Right lobe of liver (tissue), 4 donors: ENCODE measurements at regions not wholly inside any gene's neighbourhood (a gene's known extent, or its start where the extent isn't known, plus 50 kb on each side); places are given as distances from the start of the nearest gene placed in this dataset.

Experiments
- POLR2A ChIP-seq: fragments of 450-650 bp; IDR thresholded peaks from one replicate; pipeline ENCODE4 v1.6.1; 2017; ENCODE audit warnings: antibody characterized with exemption, mild to moderate bottlenecking
- TF ChIP-seq, protein P1 (sequence below), 4 donors: fragments of 200-600 bp in 3 of 4; fragments of 450-650 bp in 1 of 4; IDR thresholded peaks; one replicate each; pipeline versions ENCODE4 v1.5.1 to v1.8.0; 2016 to 2022; ENCODE audit warnings: antibody characterized with exemption in 4 of 4, mild to moderate bottlenecking in 2 of 4
- donor health status: DM: no; HTN: no; CAD: no.
- donor health status: DM: no; HTN: no; CAD: no.
- donor health status: DM: no; HTN: yes; CAD: no.

DNA sequence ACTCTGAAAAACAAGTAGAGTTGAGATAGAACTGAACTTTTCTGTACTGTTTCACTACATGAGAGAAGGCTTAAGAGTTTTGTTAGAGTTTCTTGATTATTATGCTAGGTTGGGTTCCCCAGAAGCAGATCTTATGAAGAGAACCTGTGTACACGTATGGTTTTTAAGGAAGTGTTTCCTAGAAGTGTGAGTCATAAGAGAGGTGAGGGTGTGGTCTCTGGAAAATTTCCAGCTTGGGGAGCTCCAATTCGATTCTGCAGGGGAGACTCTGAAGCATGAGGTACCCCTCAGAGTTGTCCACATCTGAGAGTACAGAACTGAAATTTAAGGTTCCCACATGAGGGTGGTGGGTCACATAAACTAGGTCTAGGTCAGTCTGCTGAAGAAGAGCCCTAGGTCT lies 83.3 kb upstream of the MAP2 start:
- TF ChIP-seq, protein P1, sequence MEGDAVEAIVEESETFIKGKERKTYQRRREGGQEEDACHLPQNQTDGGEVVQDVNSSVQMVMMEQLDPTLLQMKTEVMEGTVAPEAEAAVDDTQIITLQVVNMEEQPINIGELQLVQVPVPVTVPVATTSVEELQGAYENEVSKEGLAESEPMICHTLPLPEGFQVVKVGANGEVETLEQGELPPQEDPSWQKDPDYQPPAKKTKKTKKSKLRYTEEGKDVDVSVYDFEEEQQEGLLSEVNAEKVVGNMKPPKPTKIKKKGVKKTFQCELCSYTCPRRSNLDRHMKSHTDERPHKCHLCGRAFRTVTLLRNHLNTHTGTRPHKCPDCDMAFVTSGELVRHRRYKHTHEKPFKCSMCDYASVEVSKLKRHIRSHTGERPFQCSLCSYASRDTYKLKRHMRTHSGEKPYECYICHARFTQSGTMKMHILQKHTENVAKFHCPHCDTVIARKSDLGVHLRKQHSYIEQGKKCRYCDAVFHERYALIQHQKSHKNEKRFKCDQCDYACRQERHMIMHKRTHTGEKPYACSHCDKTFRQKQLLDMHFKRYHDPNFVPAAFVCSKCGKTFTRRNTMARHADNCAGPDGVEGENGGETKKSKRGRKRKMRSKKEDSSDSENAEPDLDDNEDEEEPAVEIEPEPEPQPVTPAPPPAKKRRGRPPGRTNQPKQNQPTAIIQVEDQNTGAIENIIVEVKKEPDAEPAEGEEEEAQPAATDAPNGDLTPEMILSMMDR (IDR thresholded peaks at IDR 0.05), result no peak
- TF ChIP-seq POLR2A, result no peak
